ENCODE measurements at regions not wholly inside any gene's neighbourhood (a gene's known extent, or its start where the extent isn't known, plus 50 kb on each side); places are given as distances from the start of the nearest gene placed in this dataset.

DNA sequence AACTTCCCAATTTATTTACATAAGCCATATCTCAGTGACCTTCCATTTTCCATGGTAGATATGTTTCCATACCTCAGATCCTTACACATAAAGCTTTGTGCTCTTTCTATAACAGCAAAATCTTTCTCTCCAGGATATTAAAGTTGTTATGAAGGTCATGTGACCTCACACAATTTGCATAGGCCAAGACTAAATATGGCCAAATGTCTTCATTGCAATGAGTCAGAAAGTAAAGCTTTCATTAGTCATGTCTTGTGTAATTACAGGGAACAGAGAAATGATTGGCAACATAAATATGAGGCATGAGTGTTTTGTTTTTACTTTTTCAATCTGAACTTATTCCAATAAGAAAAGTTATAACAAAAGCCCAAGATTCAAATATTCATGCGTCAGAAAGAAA, 243.5 kb downstream of the ASXL3 start:
- ATAC-seq, result no peak
- Histone ChIP-seq H4K20me1 (replicated peaks; ENCODE audit: insufficient read depth) (no peaks in the 10 kb centered on the region), H2AFZ (no peak overlapping the region), H3K4me1 (ENCODE audit: insufficient read depth) (no peaks in the 10 kb centered on the region), H3F3A (replicated peaks; ENCODE audit: low read depth) (no peaks in the 10 kb centered on the region), H3K27ac (ENCODE audit: low read depth) (no peak overlapping the region), H3K9me2 (ENCODE audit: insufficient read depth) (peaks cover 8% of the 10 kb centered on the region), H3K79me2 (replicated peaks; ENCODE audit: insufficient read depth) (no peaks in the 10 kb centered on the region), H3K36me3 (ENCODE audit: insufficient read depth) (no peaks in the 10 kb centered on the region), H3K27me3 (ENCODE audit: insufficient read depth) (no peaks in the 10 kb centered on the region), H3K4me3 (no peak overlapping the region), H3K4me2 (no peak overlapping the region)
- H3K36me3 Mint-ChIP-seq (ENCODE audit: low read depth), result peaks cover 13% of the 10 kb centered on the region
- no peak for DNase-seq (ENCODE audit: low spot score)
- H3K9me3 Mint-ChIP-seq, result peaks cover 18% of the 10 kb centered on the region
- peaks cover 2% of the 10 kb centered on the region for H3K27me3 Mint-ChIP-seq (ENCODE audit: insufficient read depth, low read depth, poor library complexity)
- no peak overlapping the region for H3K4me3 Mint-ChIP-seq
- H3K4me1 Mint-ChIP-seq, result peaks cover 8% of the 10 kb centered on the region; the same call in 1 of the 3 replicates
- no peak overlapping the region for H3K27ac Mint-ChIP-seq
- TF ChIP-seq, protein P1, sequence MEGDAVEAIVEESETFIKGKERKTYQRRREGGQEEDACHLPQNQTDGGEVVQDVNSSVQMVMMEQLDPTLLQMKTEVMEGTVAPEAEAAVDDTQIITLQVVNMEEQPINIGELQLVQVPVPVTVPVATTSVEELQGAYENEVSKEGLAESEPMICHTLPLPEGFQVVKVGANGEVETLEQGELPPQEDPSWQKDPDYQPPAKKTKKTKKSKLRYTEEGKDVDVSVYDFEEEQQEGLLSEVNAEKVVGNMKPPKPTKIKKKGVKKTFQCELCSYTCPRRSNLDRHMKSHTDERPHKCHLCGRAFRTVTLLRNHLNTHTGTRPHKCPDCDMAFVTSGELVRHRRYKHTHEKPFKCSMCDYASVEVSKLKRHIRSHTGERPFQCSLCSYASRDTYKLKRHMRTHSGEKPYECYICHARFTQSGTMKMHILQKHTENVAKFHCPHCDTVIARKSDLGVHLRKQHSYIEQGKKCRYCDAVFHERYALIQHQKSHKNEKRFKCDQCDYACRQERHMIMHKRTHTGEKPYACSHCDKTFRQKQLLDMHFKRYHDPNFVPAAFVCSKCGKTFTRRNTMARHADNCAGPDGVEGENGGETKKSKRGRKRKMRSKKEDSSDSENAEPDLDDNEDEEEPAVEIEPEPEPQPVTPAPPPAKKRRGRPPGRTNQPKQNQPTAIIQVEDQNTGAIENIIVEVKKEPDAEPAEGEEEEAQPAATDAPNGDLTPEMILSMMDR (conservative IDR thresholded peaks at IDR 0.05; ENCODE audit: low read depth in 2 of 2), result no peak
- TF ChIP-seq JUNB (IDR thresholded peaks at IDR 0.05; ENCODE audit: unreplicated experiment), result no peak
- TF ChIP-seq EZH2phosphoT487 (IDR thresholded peaks at IDR 0.05; ENCODE audit: unreplicated experiment), result no peak
- TF ChIP-seq, protein P2, sequence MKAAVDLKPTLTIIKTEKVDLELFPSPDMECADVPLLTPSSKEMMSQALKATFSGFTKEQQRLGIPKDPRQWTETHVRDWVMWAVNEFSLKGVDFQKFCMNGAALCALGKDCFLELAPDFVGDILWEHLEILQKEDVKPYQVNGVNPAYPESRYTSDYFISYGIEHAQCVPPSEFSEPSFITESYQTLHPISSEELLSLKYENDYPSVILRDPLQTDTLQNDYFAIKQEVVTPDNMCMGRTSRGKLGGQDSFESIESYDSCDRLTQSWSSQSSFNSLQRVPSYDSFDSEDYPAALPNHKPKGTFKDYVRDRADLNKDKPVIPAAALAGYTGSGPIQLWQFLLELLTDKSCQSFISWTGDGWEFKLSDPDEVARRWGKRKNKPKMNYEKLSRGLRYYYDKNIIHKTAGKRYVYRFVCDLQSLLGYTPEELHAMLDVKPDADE (IDR thresholded peaks at IDR 0.05), result no peak
- TF ChIP-seq POLR2AphosphoS5 (IDR thresholded peaks at IDR 0.05; ENCODE audit: low read depth), result no peak
- no peak for TF ChIP-seq ZNF114 (CRISPR knock-in tag; IDR thresholded peaks at IDR 0.05)
- TF ChIP-seq ZNF331 (CRISPR knock-in tag; IDR thresholded peaks at IDR 0.05; ENCODE audit: low read depth), result no peak
- TF ChIP-seq CREB1 (CRISPR knock-in tag; IDR thresholded peaks at IDR 0.05; ENCODE audit: low read depth), result no peak
- no peak for TF ChIP-seq STAT1 (IDR thresholded peaks at IDR 0.05; ENCODE audit: unreplicated experiment)
- no peak for TF ChIP-seq EZH2 (IDR thresholded peaks at IDR 0.05; ENCODE audit: low read depth, unreplicated experiment)
- TF ChIP-seq, protein P3, sequence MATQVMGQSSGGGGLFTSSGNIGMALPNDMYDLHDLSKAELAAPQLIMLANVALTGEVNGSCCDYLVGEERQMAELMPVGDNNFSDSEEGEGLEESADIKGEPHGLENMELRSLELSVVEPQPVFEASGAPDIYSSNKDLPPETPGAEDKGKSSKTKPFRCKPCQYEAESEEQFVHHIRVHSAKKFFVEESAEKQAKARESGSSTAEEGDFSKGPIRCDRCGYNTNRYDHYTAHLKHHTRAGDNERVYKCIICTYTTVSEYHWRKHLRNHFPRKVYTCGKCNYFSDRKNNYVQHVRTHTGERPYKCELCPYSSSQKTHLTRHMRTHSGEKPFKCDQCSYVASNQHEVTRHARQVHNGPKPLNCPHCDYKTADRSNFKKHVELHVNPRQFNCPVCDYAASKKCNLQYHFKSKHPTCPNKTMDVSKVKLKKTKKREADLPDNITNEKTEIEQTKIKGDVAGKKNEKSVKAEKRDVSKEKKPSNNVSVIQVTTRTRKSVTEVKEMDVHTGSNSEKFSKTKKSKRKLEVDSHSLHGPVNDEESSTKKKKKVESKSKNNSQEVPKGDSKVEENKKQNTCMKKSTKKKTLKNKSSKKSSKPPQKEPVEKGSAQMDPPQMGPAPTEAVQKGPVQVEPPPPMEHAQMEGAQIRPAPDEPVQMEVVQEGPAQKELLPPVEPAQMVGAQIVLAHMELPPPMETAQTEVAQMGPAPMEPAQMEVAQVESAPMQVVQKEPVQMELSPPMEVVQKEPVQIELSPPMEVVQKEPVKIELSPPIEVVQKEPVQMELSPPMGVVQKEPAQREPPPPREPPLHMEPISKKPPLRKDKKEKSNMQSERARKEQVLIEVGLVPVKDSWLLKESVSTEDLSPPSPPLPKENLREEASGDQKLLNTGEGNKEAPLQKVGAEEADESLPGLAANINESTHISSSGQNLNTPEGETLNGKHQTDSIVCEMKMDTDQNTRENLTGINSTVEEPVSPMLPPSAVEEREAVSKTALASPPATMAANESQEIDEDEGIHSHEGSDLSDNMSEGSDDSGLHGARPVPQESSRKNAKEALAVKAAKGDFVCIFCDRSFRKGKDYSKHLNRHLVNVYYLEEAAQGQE (IDR thresholded peaks at IDR 0.05; ENCODE audit: unreplicated experiment), result no peak
- no peak for TF ChIP-seq NANOG (IDR thresholded peaks at IDR 0.05; ENCODE audit: borderline replicate concordance)
- TF ChIP-seq, protein P4, sequence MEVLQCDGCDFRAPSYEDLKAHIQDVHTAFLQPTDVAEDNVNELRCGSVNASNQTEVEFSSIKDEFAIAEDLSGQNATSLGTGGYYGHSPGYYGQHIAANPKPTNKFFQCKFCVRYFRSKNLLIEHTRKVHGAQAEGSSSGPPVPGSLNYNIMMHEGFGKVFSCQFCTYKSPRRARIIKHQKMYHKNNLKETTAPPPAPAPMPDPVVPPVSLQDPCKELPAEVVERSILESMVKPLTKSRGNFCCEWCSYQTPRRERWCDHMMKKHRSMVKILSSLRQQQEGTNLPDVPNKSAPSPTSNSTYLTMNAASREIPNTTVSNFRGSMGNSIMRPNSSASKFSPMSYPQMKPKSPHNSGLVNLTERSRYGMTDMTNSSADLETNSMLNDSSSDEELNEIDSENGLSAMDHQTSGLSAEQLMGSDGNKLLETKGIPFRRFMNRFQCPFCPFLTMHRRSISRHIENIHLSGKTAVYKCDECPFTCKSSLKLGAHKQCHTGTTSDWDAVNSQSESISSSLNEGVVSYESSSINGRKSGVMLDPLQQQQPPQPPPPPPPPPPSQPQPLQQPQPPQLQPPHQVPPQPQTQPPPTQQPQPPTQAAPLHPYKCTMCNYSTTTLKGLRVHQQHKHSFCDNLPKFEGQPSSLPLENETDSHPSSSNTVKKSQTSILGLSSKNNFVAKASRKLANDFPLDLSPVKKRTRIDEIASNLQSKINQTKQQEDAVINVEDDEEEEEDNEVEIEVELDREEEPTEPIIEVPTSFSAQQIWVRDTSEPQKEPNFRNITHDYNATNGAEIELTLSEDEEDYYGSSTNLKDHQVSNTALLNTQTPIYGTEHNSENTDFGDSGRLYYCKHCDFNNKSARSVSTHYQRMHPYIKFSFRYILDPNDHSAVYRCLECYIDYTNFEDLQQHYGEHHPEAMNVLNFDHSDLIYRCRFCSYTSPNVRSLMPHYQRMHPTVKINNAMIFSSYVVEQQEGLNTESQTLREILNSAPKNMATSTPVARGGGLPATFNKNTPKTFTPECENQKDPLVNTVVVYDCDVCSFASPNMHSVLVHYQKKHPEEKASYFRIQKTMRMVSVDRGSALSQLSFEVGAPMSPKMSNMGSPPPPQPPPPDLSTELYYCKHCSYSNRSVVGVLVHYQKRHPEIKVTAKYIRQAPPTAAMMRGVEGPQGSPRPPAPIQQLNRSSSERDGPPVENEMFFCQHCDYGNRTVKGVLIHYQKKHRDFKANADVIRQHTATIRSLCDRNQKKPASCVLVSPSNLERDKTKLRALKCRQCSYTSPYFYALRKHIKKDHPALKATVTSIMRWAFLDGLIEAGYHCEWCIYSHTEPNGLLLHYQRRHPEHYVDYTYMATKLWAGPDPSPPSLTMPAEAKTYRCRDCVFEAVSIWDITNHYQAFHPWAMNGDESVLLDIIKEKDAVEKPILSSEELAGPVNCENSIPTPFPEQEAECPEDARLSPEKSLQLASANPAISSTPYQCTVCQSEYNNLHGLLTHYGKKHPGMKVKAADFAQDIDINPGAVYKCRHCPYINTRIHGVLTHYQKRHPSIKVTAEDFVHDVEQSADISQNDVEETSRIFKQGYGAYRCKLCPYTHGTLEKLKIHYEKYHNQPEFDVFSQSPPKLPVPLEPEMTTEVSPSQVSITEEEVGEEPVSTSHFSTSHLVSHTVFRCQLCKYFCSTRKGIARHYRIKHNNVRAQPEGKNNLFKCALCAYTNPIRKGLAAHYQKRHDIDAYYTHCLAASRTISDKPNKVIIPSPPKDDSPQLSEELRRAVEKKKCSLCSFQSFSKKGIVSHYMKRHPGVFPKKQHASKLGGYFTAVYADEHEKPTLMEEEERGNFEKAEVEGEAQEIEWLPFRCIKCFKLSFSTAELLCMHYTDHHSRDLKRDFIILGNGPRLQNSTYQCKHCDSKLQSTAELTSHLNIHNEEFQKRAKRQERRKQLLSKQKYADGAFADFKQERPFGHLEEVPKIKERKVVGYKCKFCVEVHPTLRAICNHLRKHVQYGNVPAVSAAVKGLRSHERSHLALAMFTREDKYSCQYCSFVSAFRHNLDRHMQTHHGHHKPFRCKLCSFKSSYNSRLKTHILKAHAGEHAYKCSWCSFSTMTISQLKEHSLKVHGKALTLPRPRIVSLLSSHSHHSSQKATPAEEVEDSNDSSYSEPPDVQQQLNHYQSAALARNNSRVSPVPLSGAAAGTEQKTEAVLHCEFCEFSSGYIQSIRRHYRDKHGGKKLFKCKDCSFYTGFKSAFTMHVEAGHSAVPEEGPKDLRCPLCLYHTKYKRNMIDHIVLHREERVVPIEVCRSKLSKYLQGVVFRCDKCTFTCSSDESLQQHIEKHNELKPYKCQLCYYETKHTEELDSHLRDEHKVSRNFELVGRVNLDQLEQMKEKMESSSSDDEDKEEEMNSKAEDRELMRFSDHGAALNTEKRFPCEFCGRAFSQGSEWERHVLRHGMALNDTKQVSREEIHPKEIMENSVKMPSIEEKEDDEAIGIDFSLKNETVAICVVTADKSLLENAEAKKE (CRISPR knock-in tag; IDR thresholded peaks at IDR 0.05), result no peak

Data from GM23338 (cell line).